ENCODE measurements at regions not wholly inside any gene's neighbourhood (a gene's known extent, or its start where the extent isn't known, plus 50 kb on each side); places are given as distances from the start of the nearest gene placed in this dataset.

GRCh38 chr2:238597638-238598528 is 171.2 kb downstream of the ASB1 start:
- DNase-seq (no peak), FAIRE-seq (no peak), ATAC-seq (no peak)
- H3K4me3 ChIP-seq = no peak overlapping the region
- TF ChIP-seq CTCF (IDR thresholded peaks at IDR 0.05) = no peak
- H3K9me3 ChIP-seq = no peaks in the 10 kb centered on the region
- H3K4me1 ChIP-seq = no peaks in the 10 kb centered on the region
- H3K27me3 ChIP-seq = no peaks in the 10 kb centered on the region
- no peaks in the 10 kb centered on the region for H3K36me3 ChIP-seq
- no peak overlapping the region for H3K27ac ChIP-seq
- intact Hi-C loops (cut with DNase I) = no loop called here
- 63 to 69% methylated on average over 11 of the region's 11 CpGs for WGBS, 2 donors

DNA sequence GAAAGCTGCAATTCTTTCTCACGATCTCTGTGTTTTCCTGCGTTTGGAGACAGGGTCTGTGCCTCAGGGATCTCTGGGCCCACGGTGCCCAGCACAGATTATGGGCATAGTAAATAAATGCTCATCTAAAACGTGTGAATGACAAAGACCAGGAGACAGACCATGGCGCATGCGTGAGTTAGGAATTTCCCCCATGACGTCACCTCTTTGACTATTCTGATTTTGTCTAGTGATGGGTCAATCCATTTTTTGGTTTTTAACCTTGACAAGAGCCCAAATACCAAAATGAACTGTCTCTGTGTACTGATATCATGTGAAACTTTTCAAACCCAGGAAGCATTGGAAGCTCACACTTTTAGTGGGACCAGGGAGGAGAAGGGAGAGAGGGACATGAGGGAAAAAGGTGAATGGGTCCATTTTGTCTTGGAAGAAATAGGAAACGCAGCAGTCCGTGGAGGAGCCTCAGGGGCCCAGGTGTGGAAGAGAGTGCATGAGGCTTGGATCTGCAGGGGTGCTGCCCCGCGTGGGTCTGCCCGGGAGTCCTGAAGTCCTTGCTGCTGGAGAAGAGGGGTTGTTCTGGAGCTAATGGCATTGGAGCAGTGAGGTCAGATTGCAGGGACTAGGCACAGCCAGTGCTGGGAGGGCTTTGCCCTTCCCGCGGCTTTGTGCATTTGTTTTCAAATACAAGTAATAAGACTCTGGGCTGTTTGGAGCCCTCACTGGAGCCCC is 172.2 kb downstream of the ASB1 start:
- Histone ChIP-seq H3K36me3 (no peaks in the 10 kb centered on the region), H3K9me3 (no peaks in the 10 kb centered on the region), H3K4me3 (no peak overlapping the region), H3K27ac (no peak overlapping the region), H3K4me1 (no peaks in the 10 kb centered on the region), H3K27me3 (no peaks in the 10 kb centered on the region)
- DNase-seq = no peak
- 63 to 67% methylated on average over 14 of the region's 14 CpGs for WGBS, 2 donors
- intact Hi-C loops (cut with DNase I) = no loop called here
- ATAC-seq = no peak
- TF ChIP-seq CTCF (IDR thresholded peaks at IDR 0.05) = no peak
- no peak for FAIRE-seq

- ATAC-seq (no peak), DNase-seq (no peak), FAIRE-seq (no peak)
- H3K9me3 ChIP-seq = no peaks in the 10 kb centered on the region
- H3K4me1 ChIP-seq = no peaks in the 10 kb centered on the region
- H3K27me3 ChIP-seq = no peaks in the 10 kb centered on the region
- intact Hi-C loops (cut with DNase I) = no loop called here
- H3K36me3 ChIP-seq = no peaks in the 10 kb centered on the region
- WGBS, 2 donors = 77 to 80% methylated on average over 26 to 29 of the region's 29 CpGs
- no peak overlapping the region for H3K27ac ChIP-seq
- TF ChIP-seq CTCF (IDR thresholded peaks at IDR 0.05) = no peak
- no peak overlapping the region for H3K4me3 ChIP-seq
Measured at GRCh38 chr2:238599549-238600505, 173.1 kb downstream of the ASB1 start.

DNA sequence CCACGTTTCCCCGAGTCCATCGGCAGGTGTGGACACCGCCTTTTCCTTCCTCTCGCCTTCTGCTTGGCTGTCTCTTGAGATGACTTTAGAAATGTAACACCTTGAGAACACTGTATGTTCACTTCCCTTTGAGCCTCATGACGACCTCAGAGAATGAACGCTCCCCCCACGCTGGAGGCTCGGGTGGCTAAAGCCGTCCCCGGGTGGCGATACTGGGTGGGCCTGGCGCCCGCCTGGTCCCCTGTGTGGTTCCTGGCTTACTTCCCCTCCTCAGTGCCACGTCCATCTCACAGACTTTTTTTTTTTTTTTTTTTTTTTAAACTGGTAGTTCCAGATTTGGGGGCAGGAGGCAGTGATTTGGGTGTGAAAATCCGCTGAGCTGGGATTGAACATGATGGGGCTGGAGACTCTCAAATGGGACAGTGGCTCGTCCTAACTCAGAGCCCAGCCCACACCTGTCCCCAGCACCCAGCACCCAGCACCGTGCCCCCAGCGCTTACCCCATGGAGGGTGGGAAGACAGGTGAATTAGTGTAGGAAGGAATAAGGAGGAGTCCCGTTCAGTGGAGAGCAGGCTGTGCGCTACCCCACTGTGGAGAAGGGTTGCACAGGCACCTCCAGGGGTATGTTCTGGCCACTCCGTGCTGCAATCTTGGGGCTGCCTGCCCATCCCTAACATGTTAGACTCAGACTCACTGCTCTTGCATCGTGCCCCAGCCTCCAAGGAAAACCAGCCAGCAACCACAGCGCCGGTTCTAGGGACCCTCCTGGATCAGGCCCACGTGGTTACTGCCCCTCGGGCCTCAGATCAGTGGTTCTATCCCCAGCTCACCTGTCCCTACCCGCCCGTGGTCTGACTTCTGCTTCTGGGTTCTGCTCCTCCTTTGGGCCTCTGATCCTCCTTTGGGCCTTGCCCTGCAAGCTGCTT is 174.0 kb downstream of the ASB1 start:
- 73 to 82% methylated on average over 29 of the region's 29 CpGs for WGBS, 2 donors
- no peak for TF ChIP-seq CTCF (IDR thresholded peaks at IDR 0.05)
- no peak for ATAC-seq
- Histone ChIP-seq H3K27me3 (no peaks in the 10 kb centered on the region), H3K27ac (no peak overlapping the region), H3K36me3 (no peaks in the 10 kb centered on the region), H3K4me1 (no peaks in the 10 kb centered on the region), H3K4me3 (no peak overlapping the region), H3K9me3 (no peaks in the 10 kb centered on the region)
- intact Hi-C loops (cut with DNase I) = no loop called here
- no peak for DNase-seq
- no peak for FAIRE-seq

All from pancreas (tissue), 10 donors.